SH-SY5Y (cell line): ENCODE measurements at regions not wholly inside any gene's neighbourhood (a gene's known extent, or its start where the extent isn't known, plus 50 kb on each side); places are given as distances from the start of the nearest gene placed in this dataset.

Experiments
- GATA2 ChIP-seq: IDR thresholded peaks from 2 replicates; pipeline ENCODE4 v1.6.1; 2011; ENCODE audit warnings: mild to moderate bottlenecking, low read depth, low read length
- GATA3 ChIP-seq: IDR thresholded peaks from 2 replicates; pipeline ENCODE4 v1.6.1; 2011; ENCODE audit warnings: low read depth, mild to moderate bottlenecking, low read length, moderate library complexity

GRCh38 chrX:7698248-7698647, 144.7 kb upstream of the VCX start:
- TF ChIP-seq GATA3 (no peak), GATA2 (no peak)

- TF ChIP-seq GATA3, result no peak
- no peak for TF ChIP-seq GATA2
Observed at GRCh38 chrX:7690842-7691241, 152.1 kb upstream of the VCX start.

GRCh38 chrX:7689791-7690412, 153.1 kb upstream of the VCX start:
- TF ChIP-seq GATA2 (no peak), GATA3 (no peak)

GRCh38 chrX:7680181-7680580, 162.8 kb upstream of the VCX start:
- TF ChIP-seq GATA3 (no peak), GATA2 (no peak)

GRCh38 chrX:7654316-7654715, 188.7 kb upstream of the VCX start:
- no peak for TF ChIP-seq GATA3
- TF ChIP-seq GATA2, result no peak

GRCh38 chrX:7647831-7648230, 195.1 kb upstream of the VCX start:
- no peak for TF ChIP-seq GATA2
- TF ChIP-seq GATA3, result no peak

- TF ChIP-seq GATA2 (no peak), GATA3 (no peak)
Observed at GRCh38 chrX:7641141-7641540, 201.8 kb upstream of the VCX start.

GRCh38 chrX:7640392-7640791, 202.6 kb upstream of the VCX start:
- no peak for TF ChIP-seq GATA2
- TF ChIP-seq GATA3, result no peak

- TF ChIP-seq GATA2 (no peak), GATA3 (no peak)
Observed at GRCh38 chrX:7638078-7638710, 204.8 kb upstream of the VCX start.

- TF ChIP-seq GATA3 (no peak), GATA2 (no peak)
Observed at GRCh38 chrX:7637066-7637465, 205.9 kb upstream of the VCX start.

- no peak for TF ChIP-seq GATA2
- no peak for TF ChIP-seq GATA3
Observed at GRCh38 chrX:7635604-7636003, 207.4 kb upstream of the VCX start.

- TF ChIP-seq GATA3, result no peak
- no peak for TF ChIP-seq GATA2
Observed at GRCh38 chrX:7620560-7620959, 222.4 kb upstream of the VCX start.

- TF ChIP-seq GATA2 (no peak), GATA3 (no peak)
Observed at GRCh38 chrX:7617994-7618393, 225.0 kb upstream of the VCX start.

GRCh38 chrX:7614616-7615015, 228.4 kb upstream of the VCX start:
- TF ChIP-seq GATA2, result no peak
- no peak for TF ChIP-seq GATA3

- no peak for TF ChIP-seq GATA2
- TF ChIP-seq GATA3, result no peak
Observed at GRCh38 chrX:7606039-7606652, 236.8 kb upstream of the VCX start.
